ENCODE measurements at regions not wholly inside any gene's neighbourhood (a gene's known extent, or its start where the extent isn't known, plus 50 kb on each side); places are given as distances from the start of the nearest gene placed in this dataset.

GRCh38 chr14:45434221-45434620 is 181.2 kb upstream of the MIS18BP1 start:
- H3K36me3 ChIP-seq (ENCODE audit: control insufficient read depth, insufficient read depth, low read length), result no peaks in the 10 kb centered on the region
- no peaks in the 10 kb centered on the region for H3K36me3 Mint-ChIP-seq
- H3K27me3 ChIP-seq (ENCODE audit: control insufficient read depth, insufficient read depth, low read length), result no peaks in the 10 kb centered on the region
- H3K4me1 Mint-ChIP-seq, result no peaks in the 10 kb centered on the region
- intact Hi-C loops (cut with micrococcal nuclease), result no loop called here
- no peak overlapping the region for H3K27ac Mint-ChIP-seq
- no peak for TF ChIP-seq CTCF (IDR thresholded peaks at IDR 0.05)
- ATAC-seq (no peak), DNase-seq (no peak)
- H3K27me3 Mint-ChIP-seq (ENCODE audit: low read depth in 2 of 2), result no peaks in the 10 kb centered on the region
- no peak overlapping the region for H3K4me3 Mint-ChIP-seq
- peaks cover 9 to 10% of the 10 kb centered on the region in 2 donors for H3K9me3 Mint-ChIP-seq
- H3K27ac ChIP-seq (ENCODE audit: low read length), result no peak overlapping the region
- no peak overlapping the region for H3K4me3 ChIP-seq (ENCODE audit: low read length)
- 64% methylated on average over 1 of the region's 1 CpG for WGBS (ENCODE audit: insufficient coverage)
- H3K4me1 ChIP-seq (ENCODE audit: control insufficient read depth, insufficient read depth, low read length), result no peaks in the 10 kb centered on the region
- no peaks in the 10 kb centered on the region for H3K9me3 ChIP-seq (ENCODE audit: control insufficient read depth, insufficient read depth, low read length)

GRCh38 chr14:45426685-45427282 is 173.8 kb upstream of the MIS18BP1 start:
- Histone ChIP-seq H3K4me1 (ENCODE audit: control insufficient read depth, insufficient read depth, low read length) (no peaks in the 10 kb centered on the region), H3K27me3 (ENCODE audit: control insufficient read depth, insufficient read depth, low read length) (no peaks in the 10 kb centered on the region), H3K36me3 (ENCODE audit: control insufficient read depth, insufficient read depth, low read length) (no peaks in the 10 kb centered on the region), H3K9me3 (ENCODE audit: control insufficient read depth, insufficient read depth, low read length) (no peaks in the 10 kb centered on the region), H3K4me3 (ENCODE audit: low read length) (no peak overlapping the region), H3K27ac (ENCODE audit: low read length) (no peak overlapping the region)
- ATAC-seq (no peak), DNase-seq (peak in 1 of 2 donors; percentile 16)
- Mint-ChIP-seq H3K4me1 (no peaks in the 10 kb centered on the region), H3K27me3 (ENCODE audit: low read depth in 2 of 2) (no peaks in the 10 kb centered on the region), H3K36me3 (peaks cover 8% of the 10 kb centered on the region), H3K27ac (no peak overlapping the region), H3K4me3 (no peak overlapping the region), H3K9me3 (peaks cover 2 to 6% of the 10 kb centered on the region in 2 donors)
- TF ChIP-seq CTCF (IDR thresholded peaks at IDR 0.05), result peak; percentile 45
- 13% methylated on average over 1 of the region's 2 CpGs for WGBS (ENCODE audit: insufficient coverage)
- intact Hi-C loops (cut with micrococcal nuclease), result no loop called here

- no peak for TF ChIP-seq CTCF (IDR thresholded peaks at IDR 0.05)
Measured at GRCh38 chr14:45406942-45407341, 153.9 kb upstream of the MIS18BP1 start.

More at GRCh38 chr14:45406942-45407341, 153.9 kb upstream of the MIS18BP1 start:
- Histone ChIP-seq H3K9me3 (ENCODE audit: control insufficient read depth, insufficient read depth, low read length) (peaks cover 4% of the 10 kb centered on the region), H3K27ac (ENCODE audit: low read length) (no peak overlapping the region), H3K4me3 (ENCODE audit: low read length) (no peak overlapping the region), H3K4me1 (ENCODE audit: control insufficient read depth, insufficient read depth, low read length) (no peaks in the 10 kb centered on the region), H3K27me3 (ENCODE audit: control insufficient read depth, insufficient read depth, low read length) (no peaks in the 10 kb centered on the region), H3K36me3 (ENCODE audit: control insufficient read depth, insufficient read depth, low read length) (no peaks in the 10 kb centered on the region)
- DNase-seq (no peak), ATAC-seq (no peak)
- Mint-ChIP-seq H3K36me3 (no peaks in the 10 kb centered on the region), H3K27me3 (ENCODE audit: low read depth in 2 of 2) (no peaks in the 10 kb centered on the region), H3K27ac (no peak overlapping the region), H3K9me3 (peaks cover 11% of the 10 kb centered on the region in 2 donors), H3K4me3 (no peak overlapping the region), H3K4me1 (no peaks in the 10 kb centered on the region)
- intact Hi-C loops (cut with micrococcal nuclease), result no loop called here
- 88% methylated on average over 2 of the region's 2 CpGs for WGBS (ENCODE audit: insufficient coverage)
